Gastrocnemius medialis (tissue), 4 donors: ENCODE measurements at regions not wholly inside any gene's neighbourhood (a gene's known extent, or its start where the extent isn't known, plus 50 kb on each side); places are given as distances from the start of the nearest gene placed in this dataset.
A peak's percentile ranks its signal among the peaks of the same experiment; 100 is the strongest.

Source experiments
- ATAC-seq, 2 donors: fragments of 150-250 bp; one replicate each; pipeline ENCODE4 v1.9.1; 2016
- DNase-seq, 2 donors: peaks; one replicate each; pipeline ENCODE4 v3.0.0-alpha.2; 2019
- H3K27ac ChIP-seq, 4 donors: fragments of 200-600 bp; sonication (generic); 1 replicate in 1 of 4; 2 replicates in 3 of 4; pipeline ENCODE4 v1.5.1; 2016 to 2018; ENCODE audit warnings: mild to moderate bottlenecking in 2 of 4, moderate library complexity in 1 of 4
- H3K27me3 ChIP-seq, 3 donors: fragments of 200-600 bp; sonication (generic) in 2 of 3; 1 replicate in 1 of 3; 2 replicates in 2 of 3; pipeline versions ENCODE4 v1.5.1 to v1.6.0; 2016 to 2019; ENCODE audit warnings: mild to moderate bottlenecking in 1 of 3, moderate library complexity in 1 of 3
- H3K36me3 ChIP-seq, 2 donors: fragments of 200-600 bp; sonication (generic) in 1 of 2; one replicate each; pipeline ENCODE4 v1.5.1; 2017 to 2018
- H3K4me1 ChIP-seq, 2 donors: fragments of 200-600 bp; sonication (generic) in 1 of 2; one replicate each; pipeline ENCODE4 v1.5.1; 2016 to 2017; ENCODE audit warnings: mild to moderate bottlenecking in 2 of 2
- H3K4me3 ChIP-seq, 4 donors: fragments of 200-600 bp; sonication (generic) in 3 of 4; 1 replicate in 1 of 4; 2 replicates in 3 of 4; pipeline ENCODE4 v1.5.1; 2016 to 2019; ENCODE audit warnings: mild to moderate bottlenecking in 2 of 4
- H3K9me3 ChIP-seq, 3 donors: fragments of 200-600 bp; sonication (generic) in 2 of 3; 1 replicate in 1 of 3; 2 replicates in 2 of 3; pipeline ENCODE4 v1.5.1; 2016 to 2019
- POLR2A ChIP-seq, 2 donors: fragments of 450-650 bp; IDR thresholded peaks; one replicate each; pipeline ENCODE4 v1.6.1; 2017; ENCODE audit warnings: antibody characterized with exemption in 2 of 2, mild to moderate bottlenecking in 2 of 2, moderate library complexity in 2 of 2
- in situ Hi-C, 4 donors: fragments of 200-750 bp; cut with MboI; loops; one replicate each; pipeline versions ENCODE4 v1.15.0 to v1.8.0; 2017; ENCODE audit warnings: low sequenced_read_pairs in 4 of 4
- intact Hi-C: fragments of 100-400 bp; cut with DNase I; formaldehyde crosslinking; loops from one replicate; pipeline ENCODE4 v1.15.1; 2023; ENCODE audit warnings: low total_unique reads
- TF ChIP-seq, protein P1 (sequence below), 5 experiments: fragments of 450-650 bp in 3 of 5; fragments of 200-600 bp in 2 of 5; sonication (generic) in 2 of 5; IDR thresholded peaks in 4 of 5; conservative IDR thresholded peaks in 1 of 5; 1 replicate in 4 of 5; 2 replicates in 1 of 5; pipeline ENCODE4 v1.5.1; 2016 to 2019; ENCODE audit warnings: antibody characterized with exemption in 5 of 5, mild to moderate bottlenecking in 3 of 5, moderate library complexity in 3 of 5

- Histone ChIP-seq H3K4me3 (no peak overlapping the region), H3K27me3 (no peaks in the 10 kb centered on the region), H3K9me3 (no peaks in the 10 kb centered on the region), H3K36me3 (no peaks in the 10 kb centered on the region), H3K4me1 (peaks cover 7 to 13% of the 10 kb centered on the region in 2 donors), H3K27ac (peak overlapping the region; percentile 35 to 78 (median 50))
- peak; percentile 49 to 70 for ATAC-seq
- TF ChIP-seq, protein P1, sequence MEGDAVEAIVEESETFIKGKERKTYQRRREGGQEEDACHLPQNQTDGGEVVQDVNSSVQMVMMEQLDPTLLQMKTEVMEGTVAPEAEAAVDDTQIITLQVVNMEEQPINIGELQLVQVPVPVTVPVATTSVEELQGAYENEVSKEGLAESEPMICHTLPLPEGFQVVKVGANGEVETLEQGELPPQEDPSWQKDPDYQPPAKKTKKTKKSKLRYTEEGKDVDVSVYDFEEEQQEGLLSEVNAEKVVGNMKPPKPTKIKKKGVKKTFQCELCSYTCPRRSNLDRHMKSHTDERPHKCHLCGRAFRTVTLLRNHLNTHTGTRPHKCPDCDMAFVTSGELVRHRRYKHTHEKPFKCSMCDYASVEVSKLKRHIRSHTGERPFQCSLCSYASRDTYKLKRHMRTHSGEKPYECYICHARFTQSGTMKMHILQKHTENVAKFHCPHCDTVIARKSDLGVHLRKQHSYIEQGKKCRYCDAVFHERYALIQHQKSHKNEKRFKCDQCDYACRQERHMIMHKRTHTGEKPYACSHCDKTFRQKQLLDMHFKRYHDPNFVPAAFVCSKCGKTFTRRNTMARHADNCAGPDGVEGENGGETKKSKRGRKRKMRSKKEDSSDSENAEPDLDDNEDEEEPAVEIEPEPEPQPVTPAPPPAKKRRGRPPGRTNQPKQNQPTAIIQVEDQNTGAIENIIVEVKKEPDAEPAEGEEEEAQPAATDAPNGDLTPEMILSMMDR (IDR thresholded peaks at IDR 0.05 in 4 of 5, conservative IDR thresholded peaks at IDR 0.05 in 1 of 5) = no peak
- TF ChIP-seq POLR2A (IDR thresholded peaks at IDR 0.05) = no peak
- no peak for DNase-seq
- in situ Hi-C loops = no loop called here
- intact Hi-C loops = no loop called here
Observed at GRCh38 chr5:89471115-89471514, 588.1 kb upstream of the MEF2C start.

GRCh38 chr5:89470658-89471057 lies 587.7 kb upstream of the MEF2C start:
- Histone ChIP-seq H3K4me3 (no peak overlapping the region), H3K4me1 (peaks cover 7 to 13% of the 10 kb centered on the region in 2 donors), H3K27me3 (no peaks in the 10 kb centered on the region), H3K9me3 (no peaks in the 10 kb centered on the region), H3K27ac (peak overlapping the region; percentile 35 to 78 (median 50)), H3K36me3 (no peaks in the 10 kb centered on the region)
- ATAC-seq = peak; percentile 85 to 88
- intact Hi-C loops (no loop called here), in situ Hi-C loops (no loop called here)
- DNase-seq = peak in 1 of 2 donors; percentile 20
- TF ChIP-seq, protein P1 (IDR thresholded peaks at IDR 0.05 in 4 of 5, conservative IDR thresholded peaks at IDR 0.05 in 1 of 5) = no peak
- no peak for TF ChIP-seq POLR2A (IDR thresholded peaks at IDR 0.05)

DNA sequence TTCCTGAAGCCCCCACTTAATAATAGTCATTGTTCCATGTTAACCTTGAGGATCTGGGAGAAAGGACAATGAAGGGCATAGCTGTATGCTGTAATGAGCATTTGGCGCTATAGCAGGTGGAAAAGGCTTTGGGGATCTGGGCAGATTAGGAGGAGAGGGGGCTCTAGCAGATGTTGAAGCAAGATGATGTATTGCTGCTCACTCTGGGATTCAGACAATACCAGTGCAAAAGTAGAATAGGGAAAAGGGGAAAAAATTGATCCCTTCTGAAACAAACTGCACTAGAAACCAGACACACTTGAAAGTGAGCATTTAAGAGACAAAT lies 575.3 kb upstream of the MEF2C start:
- Histone ChIP-seq H3K9me3 (no peaks in the 10 kb centered on the region), H3K36me3 (no peaks in the 10 kb centered on the region), H3K27me3 (no peaks in the 10 kb centered on the region), H3K27ac (peak overlapping the region; percentile 85 to 92 (median 89)), H3K4me1 (peaks cover 20 to 21% of the 10 kb centered on the region in 2 donors), H3K4me3 (no peak overlapping the region)
- ATAC-seq (peak; percentile 2 to 7), DNase-seq (no peak)
- TF ChIP-seq, protein P1 (IDR thresholded peaks at IDR 0.05 in 4 of 5, conservative IDR thresholded peaks at IDR 0.05 in 1 of 5) = no peak
- no peak for TF ChIP-seq POLR2A (IDR thresholded peaks at IDR 0.05)
- intact Hi-C loops (loop anchor here (5.0 to 10.0 kb wide), 2 partner anchors 176 to 723 kb away; no protein-coding TSS in a partner anchor), in situ Hi-C loops (no loop called here)

- ATAC-seq = peak; percentile 99
- Histone ChIP-seq H3K4me3 (peak overlapping the region in 3 of 4 donors; percentile 14 to 21 (median 19)), H3K27ac (peak overlapping the region; percentile 85 to 92 (median 89)), H3K4me1 (peaks cover 20 to 21% of the 10 kb centered on the region in 2 donors), H3K27me3 (no peaks in the 10 kb centered on the region), H3K9me3 (no peaks in the 10 kb centered on the region), H3K36me3 (no peaks in the 10 kb centered on the region)
- DNase-seq = peak; percentile 70 to 83
- TF ChIP-seq, protein P1 (IDR thresholded peaks at IDR 0.05 in 4 of 5, conservative IDR thresholded peaks at IDR 0.05 in 1 of 5) = no peak
- no peak for TF ChIP-seq POLR2A (IDR thresholded peaks at IDR 0.05)
- in situ Hi-C loops (no loop called here), intact Hi-C loops (loop anchor here (2.0 to 10.0 kb wide), 3 partner anchors 19 to 723 kb away; no protein-coding TSS in a partner anchor)
Observed at GRCh38 chr5:89457411-89458331, 574.7 kb upstream of the MEF2C start.
